SH-SY5Y (cell line): ENCODE measurements at regions not wholly inside any gene's neighbourhood (a gene's known extent, or its start where the extent isn't known, plus 50 kb on each side); places are given as distances from the start of the nearest gene placed in this dataset.

Source experiments
- GATA2 ChIP-seq: IDR thresholded peaks from 2 replicates; pipeline ENCODE4 v1.6.1; 2011; ENCODE audit warnings: mild to moderate bottlenecking, low read depth, low read length
- GATA3 ChIP-seq: IDR thresholded peaks from 2 replicates; pipeline ENCODE4 v1.6.1; 2011; ENCODE audit warnings: low read depth, mild to moderate bottlenecking, low read length, moderate library complexity

- TF ChIP-seq GATA2 (no peak), GATA3 (no peak)
Measured at GRCh38 chr4:62407534-62407933, 1207.4 kb downstream of the ADGRL3 start.
